IPS-18c (cell line): ENCODE measurements at regions not wholly inside any gene's neighbourhood (a gene's known extent, or its start where the extent isn't known, plus 50 kb on each side); places are given as distances from the start of the nearest gene placed in this dataset.

Experiments used
- H3K4me3 ChIP-seq: 2 replicates; pipeline ENCODE4 v1.7.0; 2013; ENCODE audit warnings: low read depth, mild to moderate bottlenecking, low read length, moderate library complexity; ENCODE audit not compliant: insufficient read depth
- H3K9me3 ChIP-seq: one replicate; pipeline ENCODE4 v1.6.1; 2013; ENCODE audit warnings: mild to moderate bottlenecking, low read length, moderate library complexity; ENCODE audit not compliant: control insufficient read depth, insufficient read depth

- H3K4me3 ChIP-seq = no peak overlapping the region
- no peaks in the 10 kb centered on the region for H3K9me3 ChIP-seq
These were observed 183.7 kb upstream of the CELF2 start for GRCh38 chr10:10833955-10834354.

- no peaks in the 10 kb centered on the region for H3K9me3 ChIP-seq
- H3K4me3 ChIP-seq = no peak overlapping the region
These were observed 173.4 kb upstream of the CELF2 start for GRCh38 chr10:10844251-10844650.

- Histone ChIP-seq H3K4me3 (no peak overlapping the region), H3K9me3 (no peaks in the 10 kb centered on the region)
These were observed 172.5 kb upstream of the CELF2 start for GRCh38 chr10:10845185-10845584.

GRCh38 chr10:10845826-10846503 is 171.7 kb upstream of the CELF2 start:
- Histone ChIP-seq H3K4me3 (no peak overlapping the region), H3K9me3 (no peaks in the 10 kb centered on the region)

- no peak overlapping the region for H3K4me3 ChIP-seq
- H3K9me3 ChIP-seq = no peaks in the 10 kb centered on the region
These were observed 171.2 kb upstream of the CELF2 start for GRCh38 chr10:10846504-10846900.

GRCh38 chr10:10847387-10847786 is 170.3 kb upstream of the CELF2 start:
- H3K4me3 ChIP-seq = no peak overlapping the region
- no peaks in the 10 kb centered on the region for H3K9me3 ChIP-seq

GRCh38 chr10:10848488-10849111 is 169.1 kb upstream of the CELF2 start:
- Histone ChIP-seq H3K4me3 (no peak overlapping the region), H3K9me3 (no peaks in the 10 kb centered on the region)

- Histone ChIP-seq H3K9me3 (no peaks in the 10 kb centered on the region), H3K4me3 (no peak overlapping the region)
These were observed 168.4 kb upstream of the CELF2 start for GRCh38 chr10:10849306-10849705.

GRCh38 chr10:10850214-10850613 is 167.5 kb upstream of the CELF2 start:
- Histone ChIP-seq H3K9me3 (no peaks in the 10 kb centered on the region), H3K4me3 (no peak overlapping the region)

- no peak overlapping the region for H3K4me3 ChIP-seq
- H3K9me3 ChIP-seq = no peaks in the 10 kb centered on the region
These were observed 165.2 kb upstream of the CELF2 start for GRCh38 chr10:10852464-10852863.

- Histone ChIP-seq H3K4me3 (no peak overlapping the region), H3K9me3 (no peaks in the 10 kb centered on the region)
These were observed 163.7 kb upstream of the CELF2 start for GRCh38 chr10:10853954-10854353.

GRCh38 chr10:10854725-10855124 is 162.9 kb upstream of the CELF2 start:
- no peak overlapping the region for H3K4me3 ChIP-seq

GRCh38 chr10:10855151-10855581 is 162.5 kb upstream of the CELF2 start:
- Histone ChIP-seq H3K4me3 (no peak overlapping the region), H3K9me3 (no peaks in the 10 kb centered on the region)

More at GRCh38 chr10:10854725-10855124, 162.9 kb upstream of the CELF2 start:
- H3K9me3 ChIP-seq = no peaks in the 10 kb centered on the region

GRCh38 chr10:10860455-10860976 is 157.2 kb upstream of the CELF2 start:
- no peak overlapping the region for H3K4me3 ChIP-seq
- H3K9me3 ChIP-seq = no peaks in the 10 kb centered on the region

- Histone ChIP-seq H3K9me3 (no peaks in the 10 kb centered on the region), H3K4me3 (no peak overlapping the region)
These were observed 152.4 kb upstream of the CELF2 start for GRCh38 chr10:10865303-10865702.

- H3K9me3 ChIP-seq = no peaks in the 10 kb centered on the region
These were observed 151.8 kb upstream of the CELF2 start for GRCh38 chr10:10865913-10866312.

GRCh38 chr10:10869592-10869991 is 148.1 kb upstream of the CELF2 start:
- Histone ChIP-seq H3K9me3 (no peaks in the 10 kb centered on the region), H3K4me3 (no peak overlapping the region)

More at GRCh38 chr10:10865913-10866312, 151.8 kb upstream of the CELF2 start:
- H3K4me3 ChIP-seq = no peak overlapping the region

- no peaks in the 10 kb centered on the region for H3K9me3 ChIP-seq
These were observed 147.0 kb upstream of the CELF2 start for GRCh38 chr10:10870523-10871241.

More at GRCh38 chr10:10870523-10871241, 147.0 kb upstream of the CELF2 start:
- no peak overlapping the region for H3K4me3 ChIP-seq
